ENCODE measurements at regions not wholly inside any gene's neighbourhood (a gene's known extent, or its start where the extent isn't known, plus 50 kb on each side); places are given as distances from the start of the nearest gene placed in this dataset.

GRCh38 chr22:27295040-27295439 is 506.5 kb downstream of the MN1 start:
- no peak for TF ChIP-seq CTCF (IDR thresholded peaks at IDR 0.05)
- no peak for TF ChIP-seq POLR2A (IDR thresholded peaks at IDR 0.05)
